HG03135 (cell line): ENCODE measurements at regions not wholly inside any gene's neighbourhood (a gene's known extent, or its start where the extent isn't known, plus 50 kb on each side); places are given as distances from the start of the nearest gene placed in this dataset.
A peak's percentile ranks its signal among the peaks of the same experiment; 100 is the strongest.
"Not testable (repeated sequence)": the region's sequence is repeated elsewhere in the genome, so short reads cannot be mapped to it uniquely, and the experiment has no call there.

Experiments
- ATAC-seq: cut with Tn5 transposase; IDR thresholded peaks from one replicate; pipeline ENCODE4 v1.9.1; 2021; ENCODE audit warnings: mild to moderate bottlenecking, moderate library complexity; ENCODE audit not compliant: unreplicated experiment

DNA sequence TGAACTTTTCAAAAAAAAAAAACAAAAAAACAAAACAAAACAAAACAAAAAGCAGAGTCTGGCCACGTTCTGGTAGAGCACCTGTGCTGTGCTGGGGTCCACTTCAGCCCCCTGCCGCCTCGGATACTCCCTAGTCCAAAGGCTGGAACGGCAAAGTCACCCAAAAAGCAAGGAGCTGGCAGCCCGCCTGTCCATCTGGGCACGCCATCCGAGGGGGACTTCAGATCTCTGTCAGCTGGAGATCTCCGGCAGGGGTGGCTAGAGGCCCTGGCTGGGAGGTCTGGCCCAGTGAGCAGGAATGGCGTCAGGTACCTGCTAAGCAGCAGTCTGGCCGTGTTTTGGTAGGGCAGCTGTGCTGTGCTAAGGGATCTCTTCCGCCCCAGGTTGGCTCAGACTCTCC lies 152.3 kb upstream of the ZNF516 start:
- no peak for ATAC-seq

DNA sequence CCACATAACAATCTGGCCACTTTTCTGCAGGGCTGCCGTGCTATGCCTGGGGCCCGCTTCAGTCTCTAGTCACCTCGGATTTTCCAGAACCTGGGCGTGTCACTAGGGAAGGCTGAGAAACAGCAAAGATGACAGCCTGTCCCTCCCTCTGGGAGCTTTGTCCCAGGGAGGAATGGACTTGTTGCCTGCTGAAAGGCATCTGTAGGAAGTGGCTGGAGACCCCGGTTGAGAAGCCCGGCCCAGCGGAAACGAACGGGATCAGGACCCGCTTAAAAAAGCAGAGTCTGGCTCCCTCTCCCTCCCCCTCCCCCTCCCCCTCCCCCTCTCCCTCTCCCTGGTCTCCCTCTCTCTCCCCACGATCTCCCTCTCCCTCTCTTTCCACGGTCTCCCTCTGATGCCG lies 149.5 kb upstream of the ZNF516 start:
- ATAC-seq: no peak

DNA sequence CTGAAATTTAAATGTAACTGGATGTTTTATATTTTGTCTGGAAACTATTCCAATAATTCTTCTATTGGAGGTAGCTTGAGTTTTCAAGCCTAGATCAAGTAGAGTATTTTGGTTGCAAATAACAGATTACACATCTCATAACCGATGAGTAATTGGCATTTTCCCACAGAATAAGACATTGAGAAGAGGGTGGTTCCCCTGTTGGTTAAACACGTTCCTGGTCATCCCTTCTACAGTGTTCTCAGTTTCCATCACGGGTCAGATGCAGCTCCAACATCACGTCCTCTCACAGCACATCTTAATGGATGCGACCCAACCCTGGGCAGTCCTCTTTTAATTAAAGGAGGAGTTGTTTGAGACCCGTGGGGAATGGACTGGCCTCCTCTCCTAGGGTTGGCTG lies 149.0 kb upstream of the ZNF516 start:
- ATAC-seq: no peak

DNA sequence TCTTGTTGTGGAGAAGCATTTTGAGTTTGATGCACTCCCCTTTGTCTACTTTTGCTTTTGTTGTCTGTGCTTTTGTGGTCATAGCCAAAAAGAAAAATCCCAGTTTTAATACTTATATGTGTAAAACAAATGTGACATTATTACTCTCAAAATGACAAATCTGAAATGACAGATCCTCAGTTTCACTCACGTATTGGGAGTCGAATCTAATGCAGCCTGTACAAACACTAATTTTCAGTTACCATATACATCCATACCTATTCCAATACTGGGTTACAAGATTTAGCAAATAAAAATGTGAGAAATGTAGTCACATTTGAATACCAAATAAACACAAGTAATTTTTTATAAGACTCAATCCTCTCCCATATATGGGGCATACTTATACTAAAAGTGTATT lies 148.2 kb upstream of the ZNF516 start:
- no peak for ATAC-seq

DNA sequence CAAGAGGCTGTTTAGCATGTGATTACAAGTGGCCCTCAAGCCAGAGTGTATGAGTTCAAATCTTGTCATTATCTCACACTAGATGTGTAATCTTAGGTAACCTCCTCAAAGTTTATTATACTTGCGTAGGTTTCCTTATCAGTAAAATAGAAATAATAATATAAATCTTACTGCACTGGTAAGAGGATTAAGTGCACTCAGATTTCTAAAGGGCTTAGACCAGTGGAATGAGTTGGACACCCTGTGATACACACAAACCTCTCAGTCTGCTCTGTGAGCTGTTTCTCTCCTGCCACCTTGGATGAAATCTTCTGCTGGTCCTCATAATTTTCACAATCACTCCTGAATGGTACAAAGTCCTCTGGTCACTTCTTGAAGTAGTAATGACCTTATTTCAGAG lies 145.4 kb upstream of the ZNF516 start:
- ATAC-seq: no peak

DNA sequence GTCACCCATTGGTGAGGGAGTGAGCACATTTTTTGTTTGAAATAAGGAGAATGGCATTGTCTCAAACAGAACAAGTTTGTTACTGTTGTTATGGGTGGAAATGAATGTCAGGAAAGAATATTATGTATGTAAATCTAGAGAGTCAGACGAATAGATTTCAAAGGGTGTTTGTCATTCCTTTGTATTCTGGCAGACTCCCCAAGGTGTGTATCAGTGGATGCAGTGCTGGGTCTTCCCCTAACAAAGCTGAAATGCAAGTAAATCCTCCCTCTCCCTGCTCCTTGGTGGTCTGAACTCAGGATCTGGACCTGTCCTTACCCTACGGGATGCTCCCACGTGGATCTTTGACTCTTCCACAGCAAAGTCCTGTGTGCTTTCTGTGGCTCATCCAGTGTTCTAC lies 139.5 kb upstream of the ZNF516 start:
- no peak for ATAC-seq

DNA sequence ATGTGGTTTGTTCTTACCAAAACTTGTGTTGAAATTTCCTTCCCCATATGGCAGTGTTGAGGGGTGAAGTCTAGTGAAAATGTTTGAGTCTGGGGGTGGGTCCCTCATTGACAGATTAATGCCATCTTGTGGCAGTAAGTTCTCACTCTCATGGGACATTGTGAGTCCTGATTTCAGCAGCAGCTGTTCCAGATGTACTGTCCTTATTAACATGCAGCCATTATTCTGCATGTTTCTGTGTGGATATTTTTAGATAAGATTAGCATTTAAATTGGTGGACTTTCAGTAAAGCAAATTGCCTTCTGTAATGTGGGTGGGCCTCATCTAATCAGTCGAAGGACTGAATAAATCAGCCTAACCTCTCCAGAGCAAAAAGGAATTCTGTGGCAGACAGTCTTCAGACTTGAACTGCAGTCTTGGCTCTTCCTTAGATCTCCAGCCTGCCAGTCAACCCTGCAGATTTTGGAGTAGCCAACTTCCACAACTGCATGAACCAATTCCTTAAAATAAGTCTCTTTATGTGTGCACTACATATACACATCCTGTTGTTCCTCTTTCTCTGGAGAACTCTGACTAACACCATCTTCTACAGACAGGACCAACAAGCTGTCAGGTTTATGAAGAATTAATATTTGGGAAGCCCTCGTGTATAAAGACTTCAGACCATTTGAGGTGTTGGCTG lies 138.7 kb upstream of the ZNF516 start:
- no peak for ATAC-seq

DNA sequence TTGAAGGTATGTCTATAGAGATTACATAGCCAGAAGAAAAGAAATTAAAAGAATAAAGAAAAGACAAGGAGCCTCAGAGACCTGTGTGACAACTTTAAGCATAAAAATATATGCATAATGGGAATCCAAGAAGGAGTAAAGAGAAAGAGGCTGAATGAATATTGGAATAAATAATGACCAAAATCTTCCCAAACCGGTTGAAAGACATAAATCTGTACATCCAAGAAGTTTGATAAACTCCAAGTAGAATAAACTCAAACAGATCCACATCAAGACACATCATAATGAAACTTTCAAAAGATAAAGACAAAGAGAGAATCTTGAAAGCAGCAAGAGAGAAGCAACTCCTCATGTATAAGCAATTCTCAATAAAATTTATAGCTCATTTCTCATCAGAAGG lies 132.4 kb upstream of the ZNF516 start:
- no peak for ATAC-seq

DNA sequence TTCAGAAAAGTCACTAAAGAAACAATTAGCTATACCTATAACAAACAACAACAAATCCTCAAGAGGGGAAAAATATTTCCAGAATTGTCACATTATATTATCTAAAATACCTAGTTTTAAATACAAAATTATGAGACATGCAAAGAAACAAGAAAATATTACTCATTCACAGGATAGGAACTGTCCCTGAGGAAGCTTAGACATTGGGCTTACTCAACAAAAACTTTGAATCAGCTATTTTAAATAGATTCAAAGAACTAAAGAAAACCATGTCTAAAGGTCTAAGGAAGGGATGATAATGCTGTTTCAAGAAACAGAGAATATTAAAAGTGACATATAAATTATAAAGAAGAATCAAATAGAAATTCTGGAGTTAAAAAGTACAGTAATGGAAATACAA lies 131.9 kb upstream of the ZNF516 start:
- no peak for ATAC-seq

DNA sequence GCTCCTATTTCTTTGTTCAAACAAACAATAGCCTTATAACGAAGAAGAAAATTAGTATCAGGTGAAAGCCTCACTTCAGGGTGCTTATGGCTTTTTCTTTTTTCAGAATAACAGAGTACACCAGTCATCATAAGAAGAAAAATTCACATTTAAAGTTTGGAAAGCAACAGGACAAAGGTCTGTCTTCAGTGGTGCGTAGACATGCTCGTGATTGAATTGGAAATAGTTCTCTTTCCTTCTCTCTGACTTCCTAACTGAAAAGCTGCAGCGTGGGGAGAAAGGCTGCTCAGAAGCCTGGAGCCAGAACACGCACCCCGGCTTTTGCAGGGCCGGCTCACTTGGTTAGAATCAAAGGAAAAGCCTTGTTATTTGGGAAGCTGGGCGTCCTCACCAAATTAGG lies 127.6 kb upstream of the ZNF516 start:
- no peak for ATAC-seq

DNA sequence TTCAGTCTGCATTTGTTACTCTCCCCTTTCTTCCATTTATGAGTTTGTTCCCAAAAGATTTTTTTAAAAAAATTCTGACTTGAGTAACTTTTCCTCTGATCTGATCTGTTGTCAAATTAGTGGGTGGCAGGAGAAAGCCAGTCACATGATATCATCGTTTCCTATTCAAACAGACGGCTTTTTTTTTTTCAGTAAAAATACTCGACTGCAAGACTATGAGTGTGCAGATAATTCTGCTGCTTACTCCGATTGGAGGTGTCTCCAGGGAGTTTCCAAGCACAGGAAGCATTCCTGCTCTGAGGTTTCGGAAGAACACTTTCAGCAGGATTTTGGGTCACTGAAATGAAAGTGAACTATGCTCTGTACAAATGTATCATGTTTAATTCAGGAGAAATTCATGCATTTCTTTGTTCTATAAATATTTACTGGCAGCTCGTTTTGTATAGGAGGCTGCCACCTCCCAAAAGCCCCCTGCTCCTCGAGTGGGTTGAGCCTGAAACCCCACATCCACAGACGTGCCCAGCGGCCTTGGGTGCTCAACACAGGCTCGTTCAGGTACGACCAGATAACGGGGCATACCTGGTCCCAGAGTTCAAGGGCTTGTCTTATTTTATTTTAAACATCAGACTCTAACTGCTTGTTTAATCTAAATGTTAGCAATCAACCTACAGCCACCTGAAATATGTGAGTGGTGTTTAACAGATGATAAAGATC lies 126.9 kb upstream of the ZNF516 start:
- ATAC-seq: no peak

DNA sequence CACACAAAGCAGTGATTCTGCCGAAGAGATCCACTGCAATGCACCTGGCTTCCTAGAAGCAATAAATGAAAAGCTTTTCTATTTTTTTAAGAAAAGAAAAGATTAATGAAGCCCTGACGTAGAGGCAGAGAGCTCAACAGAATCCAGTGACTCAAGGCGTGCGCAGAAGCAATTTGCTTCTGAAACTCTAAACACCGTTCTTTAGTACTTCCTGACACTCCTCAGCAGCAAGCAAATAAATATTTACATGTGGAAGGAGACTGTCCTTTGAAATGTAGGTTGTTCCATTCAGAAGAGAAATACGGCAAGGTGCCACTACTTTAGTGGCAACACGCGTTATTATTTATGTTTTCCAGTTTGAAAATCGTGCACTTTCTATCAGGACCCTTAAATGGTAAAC lies 126.2 kb upstream of the ZNF516 start:
- no peak for ATAC-seq

DNA sequence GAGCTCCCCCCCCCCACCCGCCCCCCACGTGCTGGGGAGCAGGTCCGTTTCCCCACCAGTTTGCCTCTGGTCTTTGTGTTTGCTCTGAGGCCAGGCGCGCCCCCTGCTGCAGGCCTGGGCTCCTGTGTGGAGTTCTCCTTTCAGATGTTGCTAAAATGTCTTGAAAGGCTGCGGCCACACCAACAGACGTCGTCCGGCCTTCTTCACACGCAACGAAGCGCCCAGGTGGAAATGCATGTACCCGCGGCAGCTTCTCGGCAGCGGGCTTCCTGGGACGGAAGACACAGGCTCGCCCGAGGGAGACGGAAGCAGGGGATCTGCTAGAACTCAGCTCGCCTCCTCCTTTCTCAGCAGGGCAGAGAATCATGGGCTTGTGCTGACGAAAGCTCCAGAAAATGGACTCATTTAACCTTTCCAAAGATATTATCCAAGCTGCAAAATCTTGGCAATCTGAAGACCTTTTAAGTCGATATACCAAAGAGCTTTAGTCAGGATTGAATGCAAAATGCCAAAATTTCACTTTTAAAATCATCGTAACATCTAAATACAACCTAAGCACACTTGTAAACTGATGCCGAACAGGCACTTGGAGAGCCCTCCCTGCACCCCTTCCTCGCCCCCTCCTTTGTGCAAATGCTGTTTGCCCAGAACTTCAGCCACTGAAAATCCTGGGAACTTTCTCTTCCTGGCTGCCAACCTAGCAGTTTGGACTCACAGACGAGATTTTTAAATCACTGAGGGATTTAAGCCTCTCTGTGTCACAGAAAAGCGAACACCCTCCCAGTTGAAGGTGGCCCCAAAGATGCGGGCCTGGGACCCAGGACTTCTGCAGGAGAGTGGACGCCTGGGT lies 125.5 kb upstream of the ZNF516 start:
- peak; percentile 91 for ATAC-seq

DNA sequence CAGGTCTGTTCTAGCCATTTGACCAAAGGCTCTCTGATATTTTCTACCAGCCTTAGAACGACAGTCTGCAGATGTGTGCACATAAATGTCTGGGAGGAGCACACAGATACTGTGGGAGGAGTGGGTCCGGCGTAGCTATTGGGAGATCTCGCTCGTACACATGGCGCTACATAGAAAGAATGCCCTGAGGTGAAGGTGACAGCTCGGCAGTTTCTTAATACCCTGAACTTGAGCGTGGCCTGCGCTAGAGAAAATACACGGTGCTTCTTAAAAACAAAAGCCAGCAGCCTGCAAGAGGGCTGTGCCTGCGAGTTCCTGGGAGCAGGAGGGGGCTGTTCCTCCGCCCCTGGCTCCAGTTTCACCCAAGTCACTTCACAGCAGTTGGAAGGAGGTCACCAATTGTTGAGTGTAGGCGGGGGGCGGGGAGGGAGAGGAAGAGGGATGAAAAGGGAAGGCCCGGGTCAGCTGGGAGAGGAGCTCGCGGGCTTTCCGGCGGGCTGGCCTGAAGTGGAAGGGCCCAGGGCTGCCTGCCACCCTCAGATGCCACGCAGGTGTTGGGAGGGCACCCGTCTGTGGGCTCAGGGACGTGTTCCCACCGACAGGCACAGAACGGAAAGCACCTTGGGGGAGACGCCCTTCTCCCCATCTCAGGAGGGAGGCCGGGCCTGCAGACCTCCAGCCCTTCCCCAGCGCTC lies 124.7 kb upstream of the ZNF516 start:
- ATAC-seq: no peak

DNA sequence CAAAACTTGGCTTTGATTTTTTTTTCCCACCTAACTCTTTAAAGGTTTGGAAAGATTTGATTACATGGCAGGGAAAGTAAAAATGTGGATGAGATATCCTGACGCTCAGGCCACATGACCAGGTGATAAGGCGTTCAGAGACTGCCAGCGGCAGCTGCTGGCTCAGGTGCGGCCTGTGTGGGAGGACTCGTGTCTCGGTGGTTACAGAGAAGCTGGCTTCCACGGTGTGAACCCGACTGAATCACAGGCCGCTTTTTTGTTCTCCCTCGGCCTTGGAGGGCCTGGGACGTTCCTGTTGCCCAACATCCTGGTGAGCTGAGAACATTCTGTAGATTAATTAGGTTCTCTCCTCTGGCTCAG lies 124.2 kb upstream of the ZNF516 start:
- no peak for ATAC-seq

DNA sequence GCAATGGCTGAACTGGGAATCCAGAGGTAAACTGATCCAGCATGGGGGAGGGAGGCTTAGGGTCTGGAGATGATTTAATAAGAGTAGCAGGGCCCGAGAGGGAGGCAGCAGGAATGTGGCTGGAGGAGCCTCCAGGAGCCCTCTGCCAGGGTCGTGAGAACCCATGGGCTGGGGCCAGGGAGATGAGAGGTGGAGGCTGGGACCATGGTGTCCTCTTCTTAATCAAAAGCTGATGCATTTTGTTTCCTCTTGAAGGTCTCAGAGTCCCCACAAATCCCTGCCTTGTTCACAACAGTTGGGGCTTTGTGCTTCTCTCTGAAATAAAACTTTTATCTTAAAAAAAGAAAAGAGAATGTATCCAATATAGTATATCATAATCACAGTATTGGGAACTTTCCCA lies 123.7 kb upstream of the ZNF516 start:
- no peak for ATAC-seq

DNA sequence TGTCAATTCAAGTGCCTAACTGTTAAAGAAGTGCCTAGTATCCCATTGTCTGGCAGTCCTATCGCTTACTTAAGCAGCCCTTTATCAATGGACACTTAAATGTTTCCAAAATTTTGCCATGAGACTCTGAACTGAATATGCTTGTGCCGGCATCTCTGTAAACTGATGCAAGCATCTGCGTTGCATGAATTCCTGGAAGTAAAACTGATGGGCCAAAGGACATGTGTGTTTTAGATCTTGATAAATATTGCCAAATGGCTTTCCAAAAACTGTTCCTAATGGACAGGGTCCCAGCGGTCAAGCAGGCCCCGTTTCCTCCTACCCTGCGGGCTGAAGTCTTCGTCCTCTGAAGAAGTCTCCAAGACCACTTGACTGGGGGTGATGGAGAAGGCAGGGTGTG lies 121.3 kb upstream of the ZNF516 start:
- no peak for ATAC-seq

DNA sequence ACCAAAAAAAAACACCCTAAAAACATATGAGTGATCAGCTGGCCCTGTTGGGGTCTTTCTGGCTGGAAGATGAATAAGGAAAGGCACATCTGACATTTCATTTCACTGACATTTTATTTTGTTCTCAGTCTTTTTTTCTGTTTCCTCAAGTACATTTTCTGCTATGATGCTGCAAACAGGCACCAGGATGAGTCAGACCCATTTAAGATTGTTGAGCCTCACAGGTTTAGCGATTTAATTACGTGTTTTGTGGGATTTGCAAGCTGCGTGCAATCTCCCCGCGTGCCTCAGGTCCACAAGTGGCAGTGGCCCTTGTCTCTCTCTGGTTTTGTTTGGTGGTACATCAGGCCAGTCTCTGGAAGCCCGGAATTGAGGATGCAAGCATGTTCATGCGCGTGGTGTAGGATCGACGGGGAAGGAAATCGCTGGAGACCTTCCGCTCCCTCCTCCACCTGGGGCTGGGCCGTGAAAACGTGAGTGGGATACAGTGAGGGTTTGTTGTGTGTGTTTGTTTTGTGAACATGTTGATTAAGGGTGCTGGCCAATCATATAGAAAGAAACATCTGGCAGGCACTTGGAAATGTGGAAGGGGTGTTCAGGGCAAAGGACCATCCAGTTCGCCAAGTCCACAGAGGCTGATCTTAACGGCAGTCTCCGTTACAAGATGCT lies 120.2 kb upstream of the ZNF516 start:
- no peak for ATAC-seq

DNA sequence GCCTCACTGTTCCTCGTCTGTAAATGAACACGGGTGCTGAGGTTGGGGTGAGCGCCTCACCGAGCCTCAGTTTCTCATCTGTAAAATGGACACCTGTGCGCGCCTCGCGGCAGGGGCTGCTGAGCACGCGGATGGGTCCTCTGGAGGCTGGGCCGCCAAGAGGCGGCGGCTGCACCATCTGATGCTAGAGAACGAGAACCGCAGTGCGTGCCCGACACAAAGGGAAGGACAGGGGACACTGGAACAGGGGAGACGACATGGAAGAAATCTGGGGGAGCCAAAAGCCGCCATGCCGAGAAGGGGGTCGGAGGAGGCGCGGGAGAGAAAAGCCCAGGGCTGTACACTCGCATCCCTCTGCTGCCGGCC lies 118.7 kb upstream of the ZNF516 start:
- no peak for ATAC-seq

DNA sequence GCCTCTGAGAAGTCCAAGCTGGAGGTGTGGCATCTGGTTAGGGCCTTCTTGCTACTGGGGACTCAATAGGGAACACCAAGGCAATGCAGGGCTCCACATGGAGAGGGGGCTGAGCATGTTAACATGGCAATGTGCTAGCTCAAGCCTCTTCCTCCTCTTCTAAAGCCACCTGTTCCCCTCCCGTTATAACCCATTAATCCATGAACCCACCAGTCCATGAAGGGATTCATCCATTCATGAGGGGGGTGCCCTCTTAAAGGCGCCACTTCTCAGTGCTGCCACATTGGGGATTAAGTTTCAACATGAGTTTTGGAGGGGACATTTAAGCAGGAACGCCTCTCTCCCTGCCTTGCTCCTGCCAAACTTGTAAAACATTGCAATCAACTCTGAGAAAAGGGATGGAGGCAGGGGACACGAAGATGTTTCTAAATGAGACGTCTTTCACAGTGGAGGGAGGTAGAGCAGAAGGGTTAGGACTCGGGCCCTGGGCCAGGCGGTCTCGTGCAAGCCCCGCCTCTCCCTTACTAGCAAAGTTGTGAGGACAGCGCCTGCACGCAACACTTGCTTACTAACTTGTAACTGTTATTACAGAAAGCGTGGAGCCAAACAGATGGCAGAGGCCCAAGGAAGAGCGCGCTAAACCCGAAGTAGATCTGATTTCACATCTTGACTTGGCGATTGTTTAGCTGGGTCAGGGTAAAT lies 118.2 kb upstream of the ZNF516 start:
- ATAC-seq: no peak

DNA sequence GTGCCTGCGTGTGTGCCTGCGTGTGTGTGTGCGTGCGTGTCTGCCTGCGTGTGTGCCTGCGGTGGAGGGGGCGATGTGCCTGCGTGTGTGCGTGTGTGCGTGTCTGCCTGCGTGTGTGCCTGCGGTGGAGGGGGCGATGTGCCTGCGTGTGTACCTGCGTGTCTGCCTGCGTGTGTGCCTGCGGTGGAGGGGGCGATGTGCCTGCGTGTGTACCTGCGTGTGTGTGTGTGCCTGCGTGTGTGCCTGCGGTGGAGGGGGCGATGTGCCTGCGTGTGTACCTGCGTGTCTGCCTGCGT lies 116.7 kb upstream of the ZNF516 start:
- ATAC-seq: not testable (repeated sequence)
